ENCODE measurements at regions not wholly inside any gene's neighbourhood (a gene's known extent, or its start where the extent isn't known, plus 50 kb on each side); places are given as distances from the start of the nearest gene placed in this dataset.

DNA sequence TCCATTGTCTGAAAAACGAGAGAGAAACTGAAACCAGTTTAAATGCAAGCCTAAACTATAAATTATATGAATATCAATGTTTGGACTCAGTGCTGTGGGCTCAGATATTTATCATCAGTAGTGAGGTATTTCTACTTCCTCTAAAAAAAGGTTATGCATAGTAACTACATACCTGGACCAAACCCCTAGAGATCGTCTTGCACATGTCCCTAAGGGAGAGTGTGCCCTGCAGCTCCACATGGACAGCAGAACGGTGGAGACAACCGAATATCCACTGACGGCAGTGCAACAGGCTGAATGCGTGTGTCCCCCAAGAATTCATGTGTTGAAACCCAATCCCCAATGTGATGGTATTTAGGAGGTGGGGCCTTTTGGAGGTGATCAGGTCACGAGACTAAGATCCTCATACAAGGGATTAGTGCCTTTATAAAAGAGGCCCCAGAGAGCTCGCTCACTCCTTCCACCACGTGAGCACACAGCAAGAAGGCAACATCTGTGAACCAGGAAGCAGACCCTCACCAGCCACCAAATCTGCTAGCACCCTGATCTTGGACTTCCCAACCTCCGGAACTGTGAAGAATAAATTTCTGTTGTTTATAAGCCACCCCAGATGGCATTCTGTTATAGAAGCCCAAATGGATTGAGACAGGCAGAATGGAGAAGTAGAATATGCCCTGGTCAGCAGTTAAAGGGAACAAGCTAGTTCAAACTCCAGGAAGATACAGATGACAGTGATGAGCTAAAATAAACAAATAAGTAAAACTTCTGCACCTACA lies 208.4 kb downstream of the ANAPC1 start:
- no peak overlapping the region for H3K4me3 ChIP-seq (ENCODE audit: extremely low read depth in 1 of 4, insufficient read depth in 2 of 4, low read depth in 3 of 4, low read length in 4 of 4)
- H3K79me1 ChIP-seq (ENCODE audit: low read depth, low read length) = no peaks in the 10 kb centered on the region
- no peaks in the 10 kb centered on the region for H3K27me3 ChIP-seq (replicated peaks in 1 of 4; ENCODE audit: control insufficient read depth in 3 of 4, extremely low read depth in 1 of 4, insufficient read depth in 3 of 4, low read length in 3 of 4)
- H3K9ac ChIP-seq (replicated peaks in 1 of 4; ENCODE audit: extremely low read depth in 1 of 4, low read depth in 3 of 4, low read length in 3 of 4) = no peak overlapping the region
- H3K9me3 ChIP-seq (ENCODE audit: insufficient read depth in 2 of 2, low read depth in 1 of 2, low read length in 1 of 2) = peaks cover 2 to 11% of the 10 kb centered on the region in 2 experiments; a peak in 2 of 4 replicates
- no peak overlapping the region for H2AK5ac ChIP-seq (ENCODE audit: low read depth, low read length)
- no peaks in the 10 kb centered on the region for H3K79me2 ChIP-seq (ENCODE audit: control insufficient read depth in 1 of 2, insufficient read depth in 2 of 2, low read length in 2 of 2)
- peak overlapping the region; percentile 1; the same call in 1 of the 2 replicates for H2BK5ac ChIP-seq (ENCODE audit: low read depth, low read length)
- no peak overlapping the region for H3K27ac ChIP-seq (ENCODE audit: low read depth, low read length)
- H3K56ac ChIP-seq (replicated peaks; ENCODE audit: insufficient read length, low read depth, low read length) = no peak overlapping the region
- TF ChIP-seq CTBP2 (IDR thresholded peaks at IDR 0.05; ENCODE audit: borderline replicate concordance, insufficient read depth, insufficient read length, low read length) = no peak
- TF ChIP-seq TBP (IDR thresholded peaks at IDR 0.05; ENCODE audit: low read depth, low read length) = no peak
- TF ChIP-seq GABPA (IDR thresholded peaks at IDR 0.05; ENCODE audit: borderline replicate concordance, insufficient read depth, low read length) = no peak
- no peak for TF ChIP-seq CBX5 (IDR thresholded peaks at IDR 0.05; ENCODE audit: low read depth, low read length)
- TF ChIP-seq, protein P1, sequence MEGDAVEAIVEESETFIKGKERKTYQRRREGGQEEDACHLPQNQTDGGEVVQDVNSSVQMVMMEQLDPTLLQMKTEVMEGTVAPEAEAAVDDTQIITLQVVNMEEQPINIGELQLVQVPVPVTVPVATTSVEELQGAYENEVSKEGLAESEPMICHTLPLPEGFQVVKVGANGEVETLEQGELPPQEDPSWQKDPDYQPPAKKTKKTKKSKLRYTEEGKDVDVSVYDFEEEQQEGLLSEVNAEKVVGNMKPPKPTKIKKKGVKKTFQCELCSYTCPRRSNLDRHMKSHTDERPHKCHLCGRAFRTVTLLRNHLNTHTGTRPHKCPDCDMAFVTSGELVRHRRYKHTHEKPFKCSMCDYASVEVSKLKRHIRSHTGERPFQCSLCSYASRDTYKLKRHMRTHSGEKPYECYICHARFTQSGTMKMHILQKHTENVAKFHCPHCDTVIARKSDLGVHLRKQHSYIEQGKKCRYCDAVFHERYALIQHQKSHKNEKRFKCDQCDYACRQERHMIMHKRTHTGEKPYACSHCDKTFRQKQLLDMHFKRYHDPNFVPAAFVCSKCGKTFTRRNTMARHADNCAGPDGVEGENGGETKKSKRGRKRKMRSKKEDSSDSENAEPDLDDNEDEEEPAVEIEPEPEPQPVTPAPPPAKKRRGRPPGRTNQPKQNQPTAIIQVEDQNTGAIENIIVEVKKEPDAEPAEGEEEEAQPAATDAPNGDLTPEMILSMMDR (IDR thresholded peaks at IDR 0.05; ENCODE audit: control extremely low read depth in 1 of 3, insufficient read depth in 1 of 3, low read depth in 1 of 3, low read length in 3 of 3) = no peak
- TF ChIP-seq CBX8 (IDR thresholded peaks at IDR 0.05; ENCODE audit: borderline replicate concordance, low read depth, low read length) = no peak
- TF ChIP-seq E2F6 (IDR thresholded peaks at IDR 0.05) = no peak
- TF ChIP-seq SIX5 (IDR thresholded peaks at IDR 0.05; ENCODE audit: low read depth, low read length) = no peak
- POLR2A ChIA-PET (ENCODE audit: partially characterized antibody) = no interaction called here
- H3K4me1 ChIP-seq (replicated peaks in 1 of 4; ENCODE audit: control insufficient read depth in 3 of 4, insufficient read depth in 4 of 4, low read length in 3 of 4) = peaks cover 0 to 2% (median 2%) of the 10 kb centered on the region in 4 experiments; a peak in 5 of 7 replicates
- H3K18ac ChIP-seq (ENCODE audit: extremely low read depth, low read length) = no peak overlapping the region
- H2BK20ac ChIP-seq (ENCODE audit: low read length) = no peak overlapping the region
- H4K8ac ChIP-seq (ENCODE audit: extremely low read depth, insufficient read depth, low read length) = no peak overlapping the region
- no peaks in the 10 kb centered on the region for H4K20me1 ChIP-seq (replicated peaks in 1 of 2; ENCODE audit: control insufficient read depth in 1 of 2, insufficient read depth in 2 of 2, low read length in 2 of 2)
- H4K5ac ChIP-seq (ENCODE audit: insufficient read length, low read depth, low read length) = no peak overlapping the region
- no peaks in the 10 kb centered on the region for H3K36me3 ChIP-seq (ENCODE audit: control insufficient read depth in 2 of 4, insufficient read depth in 4 of 4, low read length in 3 of 4)
- no peak overlapping the region for H3K14ac ChIP-seq (ENCODE audit: insufficient read length)
- H3K23ac ChIP-seq (ENCODE audit: insufficient read length) = no peak overlapping the region
- FAIRE-seq = no peak
- H3K4ac ChIP-seq (replicated peaks; ENCODE audit: insufficient read length, low read depth, low read length) = no peak overlapping the region
- no peak overlapping the region for H2AFZ ChIP-seq (ENCODE audit: low read length)
- H2BK12ac ChIP-seq (ENCODE audit: low read depth, low read length) = no peak overlapping the region
- no peak overlapping the region for H4K91ac ChIP-seq (replicated peaks; ENCODE audit: insufficient read length, low read length)
- CTCF ChIA-PET (ENCODE audit: partially characterized antibody) = interaction anchor here (1.1 to 2.2 kb wide), 4 partner anchors 9 to 558 kb away, joined by 3 to 6 read pairs (median 4); no protein-coding TSS in a partner anchor
- no peaks in the 10 kb centered on the region for H3K23me2 ChIP-seq (ENCODE audit: low read depth, low read length)
- no peak overlapping the region for H3K4me2 ChIP-seq (ENCODE audit: insufficient read depth in 1 of 2, low read depth in 2 of 2, low read length in 2 of 2)
- H2BK120ac ChIP-seq (replicated peaks; ENCODE audit: low read depth, low read length) = no peak overlapping the region
- no peak overlapping the region for H2BK15ac ChIP-seq (ENCODE audit: low read length)
- DNase-seq (ENCODE audit: low read depth in 1 of 2, low spot score in 2 of 2) = no peak
- 84% methylated on average over 10 of the region's 10 CpGs; no CpG with 5 or more reads in 1 of the 2 experiments for WGBS, 2 experiments (ENCODE audit: extremely low coverage in 1 of 2, insufficient coverage in 1 of 2, insufficient read length in 1 of 2, insufficient replicate concordance in 2 of 2, low coverage in 1 of 2, low lambda C conversion rate in 2 of 2, missing lambda C conversion rate in 1 of 2)

Data from H1 (cell line).